Stimulated activated naive B cell treated with anti-CD40 and anti-IgM and Interleukin-4, amounts not matched to agents 10 μg/mL and 1 μg/mL and 100 μg/mL, for 72 hours (primary cell): ENCODE measurements at regions not wholly inside any gene's neighbourhood (a gene's known extent, or its start where the extent isn't known, plus 50 kb on each side); places are given as distances from the start of the nearest gene placed in this dataset.
A peak's percentile ranks its signal among the peaks of the same experiment; 100 is the strongest.

ENCODE experiments used
- ATAC-seq, 2 donors: fragments of 150-1000 bp; cut with Tn5 transposase; replicated peaks; 2 replicates each; pipeline ENCODE4 v1.10.0; 2021; ENCODE audit warnings: moderate library complexity in 1 of 2
- DNase-seq: peaks from one replicate; pipeline ENCODE4 v3.0.0; 2021
- H3K27ac Mint-ChIP-seq: one replicate; pipeline ENCODE4 v1.8.0; 2022; ENCODE audit warnings: mild to moderate bottlenecking, mixed read lengths
- H3K27me3 Mint-ChIP-seq, 2 donors: one replicate each; pipeline ENCODE4 v1.8.0; 2022; ENCODE audit warnings: mixed read lengths in 2 of 2
- H3K36me3 Mint-ChIP-seq, 2 donors: one replicate each; pipeline ENCODE4 v1.8.0; 2022; ENCODE audit warnings: mixed read lengths in 2 of 2, mild to moderate bottlenecking in 1 of 2
- H3K4me1 Mint-ChIP-seq, 2 donors: one replicate each; pipeline ENCODE4 v1.8.0; 2022; ENCODE audit warnings: mixed read lengths in 2 of 2, mild to moderate bottlenecking in 1 of 2
- H3K4me3 Mint-ChIP-seq, 2 donors: one replicate each; pipeline ENCODE4 v1.8.0; 2022; ENCODE audit warnings: mild to moderate bottlenecking in 2 of 2, mixed read lengths in 2 of 2, moderate library complexity in 1 of 2
- H3K9me3 Mint-ChIP-seq, 2 donors: one replicate each; pipeline ENCODE4 v1.8.0; 2022; ENCODE audit warnings: mixed read lengths in 2 of 2, mild to moderate bottlenecking in 1 of 2

GRCh38 chr12:4044736-4045730, 171.8 kb upstream of the PARP11 start:
- ATAC-seq: no peak
- Mint-ChIP-seq H3K27ac (no peak overlapping the region), H3K9me3 (no peaks in the 10 kb centered on the region), H3K36me3 (no peaks in the 10 kb centered on the region), H3K4me1 (peaks cover 0 to 7% of the 10 kb centered on the region in 2 donors), H3K4me3 (no peak overlapping the region), H3K27me3 (peaks cover 8 to 23% of the 10 kb centered on the region in 2 donors)
- DNase-seq: no peak

- no peak for DNase-seq
- Mint-ChIP-seq H3K27ac (no peak overlapping the region), H3K27me3 (peaks cover 8 to 23% of the 10 kb centered on the region in 2 donors), H3K36me3 (no peaks in the 10 kb centered on the region), H3K4me3 (no peak overlapping the region), H3K9me3 (no peaks in the 10 kb centered on the region), H3K4me1 (peaks cover 5 to 12% of the 10 kb centered on the region in 2 donors)
- ATAC-seq: no peak
These were observed 170.9 kb upstream of the PARP11 start for GRCh38 chr12:4044101-4044500.

DNA sequence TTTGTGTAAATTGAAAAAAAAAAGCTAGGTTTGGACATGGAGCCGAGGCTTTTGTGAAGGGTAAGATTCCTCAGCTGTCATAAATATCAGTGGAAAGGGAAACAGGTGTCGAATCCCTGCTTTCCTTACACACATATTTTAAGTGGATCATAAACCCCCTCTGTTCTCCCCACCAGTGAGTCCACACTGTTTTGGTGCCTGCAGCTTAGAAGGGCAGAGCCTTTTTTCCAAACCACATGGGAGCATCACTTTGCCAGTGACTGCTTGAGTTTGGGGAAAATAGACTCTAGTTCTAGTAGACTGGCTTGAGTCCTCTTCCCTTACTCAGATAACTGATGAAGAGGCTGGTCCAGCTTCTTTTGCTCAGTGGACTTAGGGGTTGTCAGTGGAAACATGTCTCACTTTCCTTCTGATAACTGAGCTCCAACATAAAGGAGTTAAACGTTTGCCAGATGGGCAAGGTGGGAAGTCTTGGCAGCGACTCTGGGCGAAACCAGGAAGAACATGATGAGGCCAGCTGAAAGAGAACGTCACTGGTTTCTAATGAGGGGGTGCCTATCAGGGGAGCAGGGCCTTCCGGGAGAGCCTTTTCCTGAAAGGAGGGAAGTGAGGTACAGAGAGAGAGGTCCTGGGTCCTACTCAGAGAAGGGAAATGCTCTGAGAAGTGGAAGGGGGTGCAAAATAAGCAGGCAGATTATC, 168.1 kb upstream of the PARP11 start:
- ATAC-seq (no peak), DNase-seq (no peak)
- Mint-ChIP-seq H3K27ac (no peak overlapping the region), H3K27me3 (peaks cover 11 to 27% of the 10 kb centered on the region in 2 donors), H3K9me3 (no peaks in the 10 kb centered on the region), H3K4me3 (no peak overlapping the region), H3K36me3 (no peaks in the 10 kb centered on the region), H3K4me1 (peaks cover 8 to 13% of the 10 kb centered on the region in 2 donors)

- Mint-ChIP-seq H3K27ac (no peak overlapping the region), H3K4me3 (no peak overlapping the region), H3K9me3 (no peaks in the 10 kb centered on the region), H3K36me3 (no peaks in the 10 kb centered on the region), H3K4me1 (peaks cover 8 to 11% of the 10 kb centered on the region in 2 donors), H3K27me3 (peaks cover 12 to 25% of the 10 kb centered on the region in 2 donors)
- ATAC-seq: no peak
- DNase-seq: no peak
These were observed 166.7 kb upstream of the PARP11 start for GRCh38 chr12:4039931-4040330.

DNA sequence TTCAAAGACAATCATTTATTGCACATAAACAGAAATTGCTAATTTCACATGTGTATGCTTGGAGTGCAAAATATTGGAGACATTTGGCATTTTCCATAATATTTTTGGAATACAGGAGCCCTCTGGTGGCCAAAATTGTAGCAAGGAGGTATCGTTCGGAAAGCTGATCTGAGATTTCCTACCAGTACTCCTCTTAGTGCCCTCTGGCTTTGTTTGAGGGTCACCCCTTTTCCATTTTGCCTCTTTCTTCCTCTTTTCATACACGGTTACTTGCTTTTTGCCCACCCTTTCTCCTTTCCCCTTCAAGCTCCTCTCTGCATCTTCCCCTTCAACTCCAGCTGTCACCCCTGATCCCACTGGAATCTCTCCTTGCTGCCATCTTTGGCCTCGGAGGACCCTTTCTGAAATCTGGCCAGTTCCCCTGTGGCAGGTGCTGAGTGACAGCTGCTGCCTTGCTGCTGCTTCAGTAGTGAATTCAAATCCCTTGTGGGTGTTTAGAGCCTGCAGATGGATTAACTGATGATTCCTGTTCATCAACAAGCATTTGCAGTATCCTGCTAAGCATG, 164.6 kb upstream of the PARP11 start:
- no peak overlapping the region for H3K27ac Mint-ChIP-seq
- ATAC-seq: no peak
- peaks cover 21 to 28% of the 10 kb centered on the region in 2 donors for H3K27me3 Mint-ChIP-seq
- no peaks in the 10 kb centered on the region for H3K9me3 Mint-ChIP-seq
- no peak overlapping the region for H3K4me3 Mint-ChIP-seq
- peaks cover 8 to 11% of the 10 kb centered on the region in 2 donors for H3K4me1 Mint-ChIP-seq
- DNase-seq: no peak
- H3K36me3 Mint-ChIP-seq: no peaks in the 10 kb centered on the region

DNA sequence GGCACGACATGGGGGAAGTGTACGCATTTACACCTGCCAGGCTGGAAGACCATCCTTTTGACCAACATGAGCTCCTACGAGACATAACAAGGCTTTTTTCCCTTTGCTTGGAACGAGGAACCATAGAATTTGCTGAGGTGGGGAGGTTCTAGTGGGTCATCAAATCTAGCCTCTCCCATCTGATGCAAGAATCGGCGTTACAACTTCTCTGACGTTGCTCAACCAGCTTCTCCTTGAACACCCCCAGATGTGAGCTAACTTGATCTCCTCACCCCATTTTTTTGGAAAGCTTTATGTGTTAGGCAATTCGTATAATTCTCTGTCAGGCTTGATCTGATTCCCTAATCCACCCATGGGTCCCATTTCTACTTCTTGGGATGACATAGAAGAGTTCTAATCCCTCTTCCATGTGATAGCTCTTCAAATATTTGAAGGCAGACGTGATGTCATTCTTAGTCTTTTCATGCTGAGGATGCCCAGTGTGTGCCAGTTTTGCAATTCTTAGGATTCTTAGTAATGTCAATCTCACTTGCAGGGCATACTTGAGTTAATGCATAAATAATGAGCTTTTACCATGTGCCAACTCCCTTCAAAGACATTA, 163.6 kb upstream of the PARP11 start:
- Mint-ChIP-seq H3K27ac (no peak overlapping the region), H3K4me1 (peaks cover 10 to 14% of the 10 kb centered on the region in 2 donors), H3K36me3 (no peaks in the 10 kb centered on the region), H3K27me3 (peaks cover 26 to 32% of the 10 kb centered on the region in 2 donors), H3K4me3 (no peak overlapping the region), H3K9me3 (no peaks in the 10 kb centered on the region)
- no peak for ATAC-seq
- DNase-seq: no peak

DNA sequence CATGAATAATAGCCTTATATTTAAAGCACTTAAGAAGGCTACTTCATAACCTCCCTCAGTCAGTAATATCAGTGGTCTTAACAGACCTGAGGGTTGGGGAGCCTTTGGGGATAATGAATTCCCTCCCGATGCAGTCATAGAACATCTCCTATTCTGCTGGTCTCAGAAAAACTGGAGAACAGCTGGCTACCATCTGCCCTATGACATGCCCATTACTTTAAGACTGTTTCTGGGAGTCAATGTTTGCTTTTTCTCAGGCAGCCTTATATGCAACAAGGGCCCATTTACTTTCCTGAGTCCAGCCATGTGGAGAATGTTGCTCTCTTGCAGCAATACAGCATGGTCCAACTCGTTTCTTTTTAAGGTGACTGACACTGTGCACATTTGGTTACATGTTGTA, 161.7 kb upstream of the PARP11 start:
- Mint-ChIP-seq H3K27me3 (peaks cover 26 to 32% of the 10 kb centered on the region in 2 donors), H3K4me3 (no peak overlapping the region), H3K4me1 (peaks cover 15 to 25% of the 10 kb centered on the region in 2 donors), H3K36me3 (no peaks in the 10 kb centered on the region), H3K9me3 (no peaks in the 10 kb centered on the region), H3K27ac (no peak overlapping the region)
- ATAC-seq (no peak), DNase-seq (no peak)

DNA sequence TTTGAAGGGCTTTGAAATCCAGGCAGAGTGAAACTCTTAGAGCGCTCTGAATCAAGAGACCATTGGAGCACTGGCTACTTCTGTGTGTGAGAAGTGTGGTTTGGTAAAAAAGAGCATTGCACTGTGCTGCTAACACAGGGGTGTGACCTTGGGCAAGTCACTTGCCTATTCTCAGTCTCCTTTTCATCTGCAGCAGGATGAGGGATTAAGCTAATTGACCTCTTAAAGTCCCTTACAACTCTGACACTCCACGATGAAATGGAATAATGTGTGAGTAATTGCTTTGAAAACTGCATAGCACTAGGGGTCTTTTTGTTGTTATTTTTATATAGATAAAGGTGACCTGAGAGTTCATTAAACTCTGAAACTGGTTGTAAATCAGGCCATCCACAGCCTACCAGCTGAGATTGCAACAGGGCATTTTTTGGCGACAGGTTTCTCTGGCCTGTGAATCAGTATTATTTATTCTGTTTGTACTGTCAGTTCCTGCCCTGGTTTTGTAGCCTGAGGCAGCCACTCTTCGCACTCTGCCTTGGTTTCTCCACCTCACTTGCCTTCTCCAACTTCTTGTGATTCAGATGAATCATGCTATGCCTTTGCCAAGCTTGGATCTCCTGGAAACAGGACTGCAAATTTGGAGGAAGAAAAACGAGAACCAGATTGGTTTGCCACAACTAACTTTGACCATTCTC, 159.9 kb upstream of the PARP11 start:
- Mint-ChIP-seq H3K9me3 (no peaks in the 10 kb centered on the region), H3K27me3 (peaks cover 25 to 31% of the 10 kb centered on the region in 2 donors), H3K4me3 (no peak overlapping the region), H3K27ac (no peak overlapping the region), H3K4me1 (peaks cover 13 to 19% of the 10 kb centered on the region in 2 donors), H3K36me3 (no peaks in the 10 kb centered on the region)
- ATAC-seq: no peak
- DNase-seq: no peak

- H3K4me1 Mint-ChIP-seq: peaks cover 18 to 31% of the 10 kb centered on the region in 2 donors
- H3K27ac Mint-ChIP-seq: no peak overlapping the region
- no peak for DNase-seq
- ATAC-seq: no peak
- H3K36me3 Mint-ChIP-seq: no peaks in the 10 kb centered on the region
- H3K4me3 Mint-ChIP-seq: peak overlapping the region; percentile 1 to 40
- H3K27me3 Mint-ChIP-seq: peaks cover 21 to 27% of the 10 kb centered on the region in 2 donors
- no peaks in the 10 kb centered on the region for H3K9me3 Mint-ChIP-seq
These were observed 158.6 kb upstream of the PARP11 start for GRCh38 chr12:4031703-4032291.

- Mint-ChIP-seq H3K36me3 (no peaks in the 10 kb centered on the region), H3K4me3 (peak overlapping the region; percentile 42 to 77), H3K27me3 (peaks cover 17 to 23% of the 10 kb centered on the region in 2 donors), H3K9me3 (no peaks in the 10 kb centered on the region), H3K4me1 (peaks cover 18 to 31% of the 10 kb centered on the region in 2 donors), H3K27ac (no peak overlapping the region)
- peak; percentile 39 for DNase-seq
- peak; percentile 95 for ATAC-seq
These were observed 157.9 kb upstream of the PARP11 start for GRCh38 chr12:4030929-4031702.

DNA sequence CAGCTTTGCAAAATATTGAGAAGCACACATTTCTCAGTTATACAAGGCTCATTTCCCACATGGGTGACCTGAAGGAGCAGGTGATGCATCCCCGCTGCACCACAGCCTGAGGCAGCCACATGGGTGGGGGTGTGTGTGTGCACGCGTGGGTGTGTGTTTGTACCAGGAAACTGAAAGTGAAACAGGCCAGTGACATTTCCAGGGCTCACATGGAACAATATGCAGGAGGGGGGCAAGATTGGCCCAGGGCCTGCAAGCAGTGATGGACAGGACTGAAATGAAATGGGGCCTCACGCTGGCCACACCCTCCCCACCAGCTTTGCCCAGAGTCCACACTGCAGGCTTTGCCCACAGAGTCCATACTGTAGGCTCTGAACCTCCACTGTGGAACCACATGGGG, 154.2 kb upstream of the PARP11 start:
- no peak overlapping the region for H3K4me3 Mint-ChIP-seq
- peaks cover 5 to 11% of the 10 kb centered on the region in 2 donors for H3K27me3 Mint-ChIP-seq
- DNase-seq (peak; percentile 14), ATAC-seq (peak; percentile 24 to 53)
- no peaks in the 10 kb centered on the region for H3K36me3 Mint-ChIP-seq
- H3K4me1 Mint-ChIP-seq: peaks cover 18 to 31% of the 10 kb centered on the region in 2 donors
- H3K9me3 Mint-ChIP-seq: no peaks in the 10 kb centered on the region
- peak overlapping the region; percentile 81 for H3K27ac Mint-ChIP-seq

DNA sequence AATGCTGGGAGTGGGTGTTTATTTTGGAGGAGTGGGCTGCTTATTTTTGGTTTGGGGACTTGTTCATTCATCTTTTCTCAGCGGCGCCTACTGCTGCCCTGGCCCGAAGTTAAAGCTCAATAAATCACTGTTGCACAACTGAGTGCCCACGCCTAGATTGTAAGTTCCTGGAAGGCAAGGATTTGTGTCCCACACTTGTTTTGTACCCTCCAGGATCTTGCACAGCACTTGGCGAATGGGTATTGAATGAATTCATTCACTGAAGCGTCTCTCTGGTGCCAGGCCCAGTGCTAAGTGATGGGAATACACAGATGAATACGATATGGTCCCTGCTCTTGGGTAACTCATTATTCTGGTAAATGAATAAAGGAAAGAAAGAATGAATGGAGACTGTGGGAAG, 153.3 kb upstream of the PARP11 start:
- Mint-ChIP-seq H3K9me3 (no peaks in the 10 kb centered on the region), H3K27me3 (peaks cover 0 to 5% of the 10 kb centered on the region in 2 donors), H3K27ac (no peak overlapping the region), H3K4me3 (no peak overlapping the region), H3K4me1 (peaks cover 15 to 26% of the 10 kb centered on the region in 2 donors), H3K36me3 (no peaks in the 10 kb centered on the region)
- DNase-seq (no peak), ATAC-seq (no peak)

GRCh38 chr12:4026020-4026358, 152.8 kb upstream of the PARP11 start:
- DNase-seq: no peak

More at GRCh38 chr12:4026020-4026358, 152.8 kb upstream of the PARP11 start:
- Mint-ChIP-seq H3K9me3 (no peaks in the 10 kb centered on the region), H3K4me3 (no peak overlapping the region), H3K27me3 (peaks cover 0 to 5% of the 10 kb centered on the region in 2 donors), H3K36me3 (no peaks in the 10 kb centered on the region), H3K4me1 (peaks cover 15 to 25% of the 10 kb centered on the region in 2 donors), H3K27ac (no peak overlapping the region)
- no peak for ATAC-seq
